Pons (tissue), 1 donor: ENCODE measurements at regions not wholly inside any gene's neighbourhood (a gene's known extent, or its start where the extent isn't known, plus 50 kb on each side); places are given as distances from the start of the nearest gene placed in this dataset.
"Not testable (repeated sequence)": the region's sequence is repeated elsewhere in the genome, so short reads cannot be mapped to it uniquely, and the experiment has no call there.

Experiments
- DNase-seq: peaks from one replicate; pipeline ENCODE4 v3.0.0-alpha.2; 2016; ENCODE audit warnings: low spot score

- DNase-seq = peak; percentile 93
These were observed 155.4 kb upstream of the MAP3K1 start for GRCh38 chr5:56659971-56660370.

GRCh38 chr5:56658972-56659371 is 156.4 kb upstream of the MAP3K1 start:
- DNase-seq = no peak

- no peak for DNase-seq
These were observed 158.3 kb upstream of the MAP3K1 start for GRCh38 chr5:56656846-56657726.

- no peak for DNase-seq
These were observed 163.5 kb upstream of the MAP3K1 start for GRCh38 chr5:56651893-56652292.

GRCh38 chr5:56650386-56650785 is 165.0 kb upstream of the MAP3K1 start:
- DNase-seq = no peak

GRCh38 chr5:56649569-56649968 is 165.8 kb upstream of the MAP3K1 start:
- no peak for DNase-seq

- DNase-seq = no peak
These were observed 166.8 kb upstream of the MAP3K1 start for GRCh38 chr5:56648460-56649034.

- no peak for DNase-seq
These were observed 168.1 kb upstream of the MAP3K1 start for GRCh38 chr5:56647099-56647850.

- DNase-seq = no peak
These were observed 173.6 kb upstream of the MAP3K1 start for GRCh38 chr5:56641635-56642260.

GRCh38 chr5:56640763-56641406 is 174.5 kb upstream of the MAP3K1 start:
- peak; percentile 56 for DNase-seq

GRCh38 chr5:56639476-56639875 is 175.9 kb upstream of the MAP3K1 start:
- DNase-seq = peak; percentile 42

- DNase-seq = no peak
These were observed 176.5 kb upstream of the MAP3K1 start for GRCh38 chr5:56638768-56639238.

GRCh38 chr5:56638061-56638621 is 177.2 kb upstream of the MAP3K1 start:
- no peak for DNase-seq

- DNase-seq = no peak
These were observed 177.9 kb upstream of the MAP3K1 start for GRCh38 chr5:56637321-56637920.

GRCh38 chr5:56633950-56634349 is 181.4 kb upstream of the MAP3K1 start:
- no peak for DNase-seq

GRCh38 chr5:56632939-56633338 is 182.4 kb upstream of the MAP3K1 start:
- DNase-seq = no peak

GRCh38 chr5:56632199-56632598 is 183.2 kb upstream of the MAP3K1 start:
- DNase-seq = no peak

GRCh38 chr5:56631719-56632118 is 183.6 kb upstream of the MAP3K1 start:
- no peak for DNase-seq

GRCh38 chr5:56628616-56629015 is 186.7 kb upstream of the MAP3K1 start:
- DNase-seq = not testable (repeated sequence)

GRCh38 chr5:56625541-56625940 is 189.8 kb upstream of the MAP3K1 start:
- no peak for DNase-seq

- no peak for DNase-seq
These were observed 190.6 kb upstream of the MAP3K1 start for GRCh38 chr5:56624751-56625150.
